NB4 (cell line): ENCODE measurements at regions not wholly inside any gene's neighbourhood (a gene's known extent, or its start where the extent isn't known, plus 50 kb on each side); places are given as distances from the start of the nearest gene placed in this dataset.
"Not testable (repeated sequence)": the region's sequence is repeated elsewhere in the genome, so short reads cannot be mapped to it uniquely, and the experiment has no call there.

Experiments
- DNase-seq: peaks from one replicate; pipeline ENCODE4 v3.0.0; 2010; ENCODE audit warnings: low read depth
- H3K4me3 ChIP-seq: one replicate; pipeline ENCODE4 v1.5.1; 2011; ENCODE audit warnings: mild to moderate bottlenecking, low read depth, low read length, moderate library complexity
- CTCF ChIP-seq: IDR thresholded peaks from one replicate; pipeline ENCODE4 v1.5.1; 2012; ENCODE audit warnings: low read depth, low read length
- MAX ChIP-seq: IDR thresholded peaks from 2 replicates; pipeline ENCODE4 v1.6.1; 2011; ENCODE audit warnings: low read depth, low read length
- MYC ChIP-seq: IDR thresholded peaks from 2 replicates; pipeline ENCODE4 v1.6.1; 2011; ENCODE audit warnings: low read depth, low read length
- POLR2A ChIP-seq: IDR thresholded peaks from 2 replicates; pipeline ENCODE4 v1.6.1; 2011; ENCODE audit warnings: mild to moderate bottlenecking; ENCODE audit not compliant: insufficient read length; ENCODE audit errors: extremely low read depth

GRCh38 chr7:19914866-19915265, 141.4 kb upstream of the TMEM196 start:
- no peak for DNase-seq
- H3K4me3 ChIP-seq: no peak overlapping the region
- TF ChIP-seq MYC (no peak), POLR2A (no peak), CTCF (no peak), MAX (no peak)

GRCh38 chr7:19900118-19900517, 126.7 kb upstream of the TMEM196 start:
- TF ChIP-seq MYC (no peak), CTCF (no peak), MAX (no peak), POLR2A (no peak)
- H3K4me3 ChIP-seq: no peak overlapping the region
- DNase-seq: no peak

GRCh38 chr7:19899529-19899928, 126.1 kb upstream of the TMEM196 start:
- TF ChIP-seq POLR2A (no peak), CTCF (no peak), MYC (no peak), MAX (no peak)
- DNase-seq: no peak

GRCh38 chr7:19882893-19883292, 109.5 kb upstream of the TMEM196 start:
- DNase-seq, H3K4me3 ChIP-seq: not testable (repeated sequence)

More at GRCh38 chr7:19899529-19899928, 126.1 kb upstream of the TMEM196 start:
- no peak overlapping the region for H3K4me3 ChIP-seq

DNA sequence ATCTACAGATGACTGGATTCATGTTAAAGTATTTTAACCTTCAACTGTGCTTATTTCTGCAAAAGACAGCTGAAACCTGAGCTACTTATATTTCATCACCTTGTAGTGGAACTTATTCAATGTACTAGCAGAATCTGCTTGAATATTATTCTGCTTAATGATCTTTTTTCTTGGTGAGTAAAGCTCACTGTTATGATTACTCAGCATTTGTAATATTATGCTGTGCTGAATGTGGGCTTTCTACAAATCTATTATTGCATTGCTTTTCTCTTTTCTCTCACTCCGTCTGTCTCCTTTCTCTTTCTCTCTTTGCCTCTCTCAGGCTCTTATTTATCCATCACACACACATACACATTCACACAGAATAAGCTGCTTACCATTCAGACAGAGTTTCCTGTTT, 98.7 kb upstream of the TMEM196 start:
- no peak overlapping the region for H3K4me3 ChIP-seq
- TF ChIP-seq POLR2A: no peak
- no peak for DNase-seq

- no peak for DNase-seq
- H3K4me3 ChIP-seq: no peak overlapping the region
- TF ChIP-seq MYC: no peak
- TF ChIP-seq MAX: no peak
- TF ChIP-seq CTCF: no peak
- no peak for TF ChIP-seq POLR2A
These were observed 97.7 kb upstream of the TMEM196 start for GRCh38 chr7:19871102-19871501.

DNA sequence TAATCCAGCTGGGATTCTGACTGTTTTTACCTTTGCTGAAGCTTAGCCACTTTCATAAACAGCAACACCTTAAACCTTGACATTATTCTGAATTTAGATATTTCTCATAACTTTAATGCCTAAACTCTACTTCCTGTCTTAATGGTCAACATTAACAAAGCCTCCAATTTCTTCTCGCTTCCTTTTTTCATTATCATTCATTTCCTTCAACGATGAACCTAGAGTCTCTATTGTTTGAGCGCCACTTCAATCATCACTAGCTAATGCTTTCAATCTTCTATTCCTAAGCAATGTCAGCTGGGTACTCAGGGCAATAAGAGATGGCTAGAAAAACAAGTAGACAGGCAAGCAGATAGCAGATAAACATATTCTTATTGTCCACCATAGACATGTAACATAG, 96.6 kb upstream of the TMEM196 start:
- DNase-seq: no peak
- no peak for TF ChIP-seq MYC
- TF ChIP-seq POLR2A: no peak
- TF ChIP-seq MAX: no peak
- TF ChIP-seq CTCF: no peak

More for the DNA sequence above, 96.6 kb upstream of the TMEM196 start:
- H3K4me3 ChIP-seq: no peak overlapping the region
